Heart right ventricle (tissue), 16 donors: ENCODE measurements at regions not wholly inside any gene's neighbourhood (a gene's known extent, or its start where the extent isn't known, plus 50 kb on each side); places are given as distances from the start of the nearest gene placed in this dataset.

ENCODE experiments used
- ATAC-seq, 8 donors: fragments of 200-7000 bp; cut with Tn5 transposase; one replicate each; pipeline ENCODE4 v1.9.1; 2020; ENCODE audit warnings: mild to moderate bottlenecking in 8 of 8, moderate library complexity in 8 of 8, moderate number of reproducible peaks in 1 of 8
- DNase-seq, 2 donors: peaks; one replicate each; pipeline ENCODE4 v3.0.0-alpha.2; 2020
- H3K27ac ChIP-seq, 10 donors: fragments of 200-600 bp; sonication (generic) in 2 of 10; one replicate each; pipeline versions ENCODE4 v1.5.0 to v1.8.0; 2020 to 2022; ENCODE audit warnings: mild to moderate bottlenecking in 3 of 10
- H3K27me3 ChIP-seq, 7 donors: fragments of 200-600 bp; one replicate each; pipeline ENCODE4 v1.8.0; 2021 to 2022; ENCODE audit warnings: mild to moderate bottlenecking in 2 of 7
- H3K36me3 ChIP-seq, 9 donors: fragments of 200-600 bp; sonication (generic) in 1 of 9; one replicate each; pipeline versions ENCODE4 v1.5.0 to v1.8.0; 2020 to 2022; ENCODE audit warnings: mild to moderate bottlenecking in 2 of 9
- H3K4me1 ChIP-seq, 9 donors: fragments of 200-600 bp; sonication (generic) in 1 of 9; one replicate each; pipeline versions ENCODE4 v1.5.0 to v1.8.0; 2020 to 2022; ENCODE audit warnings: mild to moderate bottlenecking in 4 of 9
- H3K4me3 ChIP-seq, 10 donors: fragments of 200-600 bp; sonication (generic) in 2 of 10; one replicate each; pipeline versions ENCODE4 v1.5.0 to v1.8.0; 2020 to 2022; ENCODE audit warnings: mild to moderate bottlenecking in 7 of 10, moderate library complexity in 2 of 10
- H3K9me3 ChIP-seq, 11 donors: fragments of 200-600 bp in 10 of 11; sonication (generic) in 2 of 11; one replicate each; pipeline versions ENCODE4 v1.5.0 to v1.8.0; 2013 to 2022; ENCODE audit warnings: mild to moderate bottlenecking in 2 of 11, control low read depth in 1 of 11, moderate library complexity in 1 of 11
- WGBS, 2 donors: extraction: QIAGEN DNeasy Blood & Tissue Kit; methylation state at CpG; one replicate each; pipeline ENCODE4 v1.1.7; 2013; ENCODE audit warnings: inconsistent platforms in 1 of 2; 5-methylcytosine and 5-hydroxymethylcytosine counted together
- intact Hi-C, 10 donors: fragments of 100-400 bp; cut with DNase I; formaldehyde crosslinking; loops; one replicate each; pipeline versions ENCODE4 v1.11.1 to v1.14.2; 2022
- TF ChIP-seq, protein P1 (sequence below), 9 donors: fragments of 200-600 bp; sonication (generic) in 2 of 9; IDR thresholded peaks; one replicate each; pipeline versions ENCODE4 v1.5.0 to v1.8.0; 2021 to 2022; ENCODE audit warnings: antibody characterized with exemption in 9 of 9, mild to moderate bottlenecking in 5 of 9, moderate library complexity in 1 of 9
- donor health status: Arrhythmogenic right ventricular cardiomyopathy.
- donor health status: ischemic (EF 13 %, LVEDD 7.1; RV severe dilation, severe dysfunction).
- donor health status: healthy with polysubstance abuse.
- donor health status: DM: no; HTN: yes; CAD: no.
- donor health status: DM: no; HTN: no; CAD: no.
- donor health status: ischemic (EF 25% LVEDD 6.9; RV normal size, moderate dysfunction).
- donor health status: ischemic (EF 25% LVEDD 5.7; RV mildly dilated, moderate dysfunction).
- donor health status: healthy.
- donor health status: DM: yes; HTN: yes; CAD: no.
- donor health status: Ischemic cardiomyopathy.
- donor health status: ischemic (EF 35%, LVEDD 5.7; RV mildly dilated, moderate dysfunction).
- donor health status: nonischemic (EF 11% LVEDD 7.7; RV severe dilation, severe dysfunction).
- donor health status: DM: yes; HTN: yes; CAD: no.
- donor health status: PGD.
- donor health status: ischemic (EF 29% LVEDD 5.4; RV normal size, mild dysfunction).
- donor health status: nonischemic (EF 23%, LVEDD 6.1; RV moderate dilation, normal function).

DNA sequence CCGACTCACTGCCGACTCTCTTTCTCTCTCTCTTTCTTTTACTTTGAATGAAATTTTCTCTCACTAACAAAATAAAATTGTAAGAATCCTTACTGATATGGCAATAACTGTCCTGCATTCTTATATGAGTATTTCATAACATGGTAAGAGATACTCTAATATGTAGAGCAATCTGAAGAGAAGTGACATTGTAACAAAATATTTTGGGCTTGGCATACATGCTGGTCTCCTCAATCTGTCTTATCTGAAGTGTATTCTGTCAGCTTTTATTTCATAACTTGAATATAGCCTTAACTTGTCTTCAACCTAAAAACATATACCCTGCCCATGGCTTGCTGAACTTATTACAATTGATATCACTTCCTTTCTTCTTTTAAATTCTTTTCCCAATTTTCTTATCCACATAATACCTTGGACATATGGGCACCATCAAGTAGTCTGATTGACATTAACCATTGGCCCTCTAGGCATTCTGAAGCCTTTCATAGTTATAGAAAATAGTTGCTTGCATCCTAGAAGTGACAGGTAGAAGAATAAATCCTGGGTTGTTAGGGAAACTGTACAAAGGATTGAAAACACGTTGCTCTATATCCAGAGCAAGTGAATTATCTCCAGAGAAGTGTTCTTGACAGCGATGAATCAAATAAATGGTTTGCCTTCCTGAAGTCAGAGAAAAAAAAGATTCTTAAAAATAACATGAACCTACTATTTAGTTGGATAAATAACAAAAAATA lies 537.6 kb upstream of the TYRP1 start:
- no peak for DNase-seq
- Histone ChIP-seq H3K27ac (no peak overlapping the region), H3K36me3 (no peaks in the 10 kb centered on the region), H3K9me3 (no peaks in the 10 kb centered on the region), H3K27me3 (no peaks in the 10 kb centered on the region), H3K4me1 (no peaks in the 10 kb centered on the region), H3K4me3 (no peak overlapping the region)
- ATAC-seq, result no peak
- intact Hi-C loops, result no loop called here
- TF ChIP-seq, protein P1, sequence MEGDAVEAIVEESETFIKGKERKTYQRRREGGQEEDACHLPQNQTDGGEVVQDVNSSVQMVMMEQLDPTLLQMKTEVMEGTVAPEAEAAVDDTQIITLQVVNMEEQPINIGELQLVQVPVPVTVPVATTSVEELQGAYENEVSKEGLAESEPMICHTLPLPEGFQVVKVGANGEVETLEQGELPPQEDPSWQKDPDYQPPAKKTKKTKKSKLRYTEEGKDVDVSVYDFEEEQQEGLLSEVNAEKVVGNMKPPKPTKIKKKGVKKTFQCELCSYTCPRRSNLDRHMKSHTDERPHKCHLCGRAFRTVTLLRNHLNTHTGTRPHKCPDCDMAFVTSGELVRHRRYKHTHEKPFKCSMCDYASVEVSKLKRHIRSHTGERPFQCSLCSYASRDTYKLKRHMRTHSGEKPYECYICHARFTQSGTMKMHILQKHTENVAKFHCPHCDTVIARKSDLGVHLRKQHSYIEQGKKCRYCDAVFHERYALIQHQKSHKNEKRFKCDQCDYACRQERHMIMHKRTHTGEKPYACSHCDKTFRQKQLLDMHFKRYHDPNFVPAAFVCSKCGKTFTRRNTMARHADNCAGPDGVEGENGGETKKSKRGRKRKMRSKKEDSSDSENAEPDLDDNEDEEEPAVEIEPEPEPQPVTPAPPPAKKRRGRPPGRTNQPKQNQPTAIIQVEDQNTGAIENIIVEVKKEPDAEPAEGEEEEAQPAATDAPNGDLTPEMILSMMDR (IDR thresholded peaks at IDR 0.05), result no peak
- 74% methylated on average over 4 of the region's 4 CpGs for WGBS, 2 donors

DNA sequence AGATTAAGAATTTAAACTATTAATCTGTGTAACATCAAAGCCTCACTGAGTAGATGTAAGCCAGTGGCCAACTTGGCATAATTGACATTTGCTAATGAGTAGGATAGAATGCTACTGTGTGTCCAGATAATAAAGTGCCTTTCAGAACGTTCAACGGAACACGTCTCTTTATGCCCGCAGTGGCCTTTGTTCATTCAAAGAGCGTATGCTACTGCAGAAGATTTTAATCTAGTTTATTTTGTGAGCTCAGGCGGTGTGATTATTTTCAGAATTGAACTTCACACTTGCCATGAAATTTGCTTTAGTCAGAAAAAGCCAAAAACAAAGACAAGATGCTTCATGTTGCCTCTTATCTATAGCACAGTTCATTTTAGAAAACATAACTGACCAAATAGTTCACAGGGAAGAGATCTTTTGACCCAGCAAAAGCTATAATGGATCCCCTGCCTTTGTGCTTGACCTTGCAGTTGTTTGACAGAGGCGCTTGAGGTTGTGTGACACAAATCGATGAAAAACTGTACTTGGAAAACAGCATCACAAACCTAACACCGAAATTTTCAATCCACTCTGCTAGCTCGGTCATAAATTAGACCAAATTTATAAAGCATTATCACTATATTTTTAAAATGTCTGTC lies 530.9 kb upstream of the TYRP1 start:
- Histone ChIP-seq H3K27ac (no peak overlapping the region), H3K27me3 (no peaks in the 10 kb centered on the region), H3K9me3 (peaks cover 0 to 7% (median 0%) of the 10 kb centered on the region in 11 donors), H3K36me3 (no peaks in the 10 kb centered on the region), H3K4me3 (no peak overlapping the region), H3K4me1 (no peaks in the 10 kb centered on the region)
- DNase-seq (no peak), ATAC-seq (no peak)
- TF ChIP-seq, protein P1 (IDR thresholded peaks at IDR 0.05), result no peak
- intact Hi-C loops, result no loop called here
- 72 to 79% methylated on average over 10 of the region's 10 CpGs for WGBS, 2 donors

DNA sequence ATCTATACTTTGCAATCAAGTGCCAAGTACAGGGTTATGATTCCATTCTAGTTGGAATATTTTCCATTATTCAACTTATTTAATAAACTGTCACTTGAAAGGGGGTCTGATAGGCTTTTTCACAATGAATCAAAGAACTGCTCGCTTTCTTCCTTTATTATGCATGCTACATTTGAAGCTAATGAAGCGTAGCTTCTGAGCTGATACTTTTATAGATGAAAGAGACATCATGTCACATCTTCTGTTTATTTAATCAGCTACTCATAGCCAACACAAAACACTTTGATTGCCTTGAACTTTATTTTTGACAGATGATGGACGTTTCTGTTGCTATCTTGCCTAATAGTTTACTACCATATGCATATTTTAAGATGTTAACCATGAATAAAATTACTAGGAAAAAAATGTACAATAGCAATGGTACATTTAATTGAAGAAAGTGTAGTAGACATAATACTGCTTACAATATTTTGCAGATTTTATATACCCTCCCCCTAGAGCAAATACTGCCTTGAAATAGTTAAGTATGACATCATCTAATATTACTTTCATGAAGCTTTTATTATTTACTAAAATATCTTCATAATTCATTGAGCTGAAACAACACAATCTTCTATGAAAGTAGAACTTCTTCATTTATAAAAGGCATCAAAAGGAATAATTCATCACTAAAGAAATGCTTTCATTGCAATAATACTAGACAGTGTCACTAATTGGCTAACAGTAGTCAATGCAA lies 529.3 kb upstream of the TYRP1 start:
- TF ChIP-seq, protein P1 (IDR thresholded peaks at IDR 0.05), result no peak
- Histone ChIP-seq H3K36me3 (no peaks in the 10 kb centered on the region), H3K9me3 (peaks cover 0 to 7% (median 0%) of the 10 kb centered on the region in 11 donors), H3K4me3 (no peak overlapping the region), H3K27ac (no peak overlapping the region), H3K4me1 (no peaks in the 10 kb centered on the region), H3K27me3 (no peaks in the 10 kb centered on the region)
- intact Hi-C loops, result no loop called here
- WGBS, 2 donors, result 64 to 76% methylated on average over 3 of the region's 3 CpGs
- ATAC-seq (no peak), DNase-seq (no peak)

DNA sequence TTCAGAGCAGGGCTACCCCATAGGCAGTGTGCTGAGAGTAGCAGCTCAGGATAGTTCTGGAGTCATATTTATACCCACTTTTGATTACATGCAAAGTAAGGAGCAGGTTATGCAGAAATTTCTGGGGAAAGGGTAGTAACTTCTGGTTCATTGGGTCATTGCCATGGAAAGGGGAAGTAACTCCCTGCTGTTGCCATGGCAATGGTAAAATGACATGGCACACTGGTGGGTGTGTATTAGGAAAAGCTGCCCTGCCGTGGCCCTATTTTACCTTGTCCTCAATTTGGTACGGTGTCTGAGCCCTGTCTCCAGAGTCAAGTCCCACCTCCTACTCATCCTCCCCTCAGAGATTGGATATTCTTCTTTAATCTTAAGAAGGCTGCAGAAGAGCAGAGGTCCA lies 526.7 kb upstream of the TYRP1 start:
- H3K27ac ChIP-seq, result no peak overlapping the region
- 69 to 74% methylated on average over 2 of the region's 2 CpGs for WGBS, 2 donors
- ATAC-seq (no peak), DNase-seq (no peak)
- H3K27me3 ChIP-seq, result no peaks in the 10 kb centered on the region
- H3K4me3 ChIP-seq, result no peak overlapping the region
- peaks cover 0 to 7% (median 0%) of the 10 kb centered on the region in 11 donors for H3K9me3 ChIP-seq
- intact Hi-C loops, result no loop called here
- TF ChIP-seq, protein P1 (IDR thresholded peaks at IDR 0.05), result no peak
- no peaks in the 10 kb centered on the region for H3K4me1 ChIP-seq
- no peaks in the 10 kb centered on the region for H3K36me3 ChIP-seq
